Endothelial cell of umbilical vein (primary cell): ENCODE measurements at regions not wholly inside any gene's neighbourhood (a gene's known extent, or its start where the extent isn't known, plus 50 kb on each side); places are given as distances from the start of the nearest gene placed in this dataset.

Experiments
- BruUV-seq: library from RNA; stranded (reverse); fragments of 400-500 nt; replicated peaks from 2 replicates; lab custom pipeline; 2021; lab: Mats Ljungman, UMichigan
- CTCF ChIA-PET: fragments of 300-600, 350-600 bp; sonication (Branson Sonifier 250); formaldehyde crosslinking; loops from one replicate; lab custom pipeline; 2021; ENCODE audit warnings: antibody characterized with exemption, inconsistent platforms; lab: Charles Lee
- POLR2A ChIA-PET: fragments of 300-600, 350-600 bp; sonication (Branson Sonifier 250); formaldehyde crosslinking; loops from one replicate; lab custom pipeline; 2021; ENCODE audit warnings: antibody characterized with exemption, inconsistent platforms; lab: Charles Lee
- DNase-seq: peaks from one replicate; pipeline ENCODE4 v3.0.0-alpha.2; 2011; ENCODE audit warnings: low read depth, low spot score
- FAIRE-seq: peaks from 2 replicates; lab custom pipeline; 2011; peaks lifted over from hg19 to GRCh38; lab: Jason Lieb, UNC
- H2AFZ ChIP-seq: 2 replicates; pipeline ENCODE4 v1.6.0; 2012; ENCODE audit warnings: low read depth, low read length, control low read depth, inconsistent platforms
- H3K27ac ChIP-seq: 2 replicates; pipeline ENCODE4 v1.5.1; 2011; ENCODE audit warnings: low read depth, mild to moderate bottlenecking, control low read depth, low read length, moderate library complexity; ENCODE audit not compliant: insufficient read depth
- H3K27me3 ChIP-seq, 2 experiments: 2 replicates each; pipeline versions ENCODE4 v1.6.0 to v1.6.1; 2011; ENCODE audit warnings: low read length in 2 of 2, mixed read lengths in 1 of 2; ENCODE audit not compliant: control insufficient read depth in 2 of 2, insufficient read depth in 2 of 2
- H3K36me3 ChIP-seq, 2 experiments: 2 replicates in 1 of 2; 3 replicates in 1 of 2; pipeline ENCODE4 v1.5.1; 2011; ENCODE audit warnings: low read length in 2 of 2, mild to moderate bottlenecking in 1 of 2, moderate library complexity in 1 of 2; ENCODE audit not compliant: control insufficient read depth in 2 of 2, insufficient read depth in 2 of 2; ENCODE audit errors: extremely low read depth in 1 of 2
- H3K4me1 ChIP-seq: 3 replicates; pipeline ENCODE4 v1.5.1; 2011; ENCODE audit warnings: mild to moderate bottlenecking, low read length; ENCODE audit not compliant: control insufficient read depth, insufficient read depth; ENCODE audit errors: extremely low read depth
- H3K4me2 ChIP-seq: 2 replicates; pipeline ENCODE4 v1.6.1; 2011; ENCODE audit warnings: low read length, control low read depth, mixed read lengths; ENCODE audit not compliant: insufficient read depth
- H3K4me3 ChIP-seq, 3 experiments: fragments of 200-600 bp in 1 of 3; sonication (generic), shearing (Covaris generic) in 1 of 3; replicated peaks in 1 of 3; 2 replicates each; pipeline ENCODE4 v1.5.1; 2011 to 2016; ENCODE audit warnings: control low read depth in 3 of 3, low read length in 3 of 3, mild to moderate bottlenecking in 2 of 3, inconsistent platforms in 1 of 3, low read depth in 1 of 3, moderate library complexity in 1 of 3; ENCODE audit not compliant: insufficient read depth in 1 of 3
- H3K79me2 ChIP-seq: 2 replicates; pipeline ENCODE4 v1.6.0; 2012; ENCODE audit warnings: low read length, inconsistent platforms; ENCODE audit not compliant: control insufficient read depth, insufficient read depth
- H3K9ac ChIP-seq: replicated peaks from 2 replicates; pipeline ENCODE3; 2011; ENCODE audit warnings: low read length, control low read depth; ENCODE audit not compliant: insufficient read depth; ENCODE audit errors: extremely low read depth
- H3K9me1 ChIP-seq: replicated peaks from 3 replicates; pipeline ENCODE4 v1.6.0; 2011; ENCODE audit warnings: mild to moderate bottlenecking, low read length; ENCODE audit not compliant: control insufficient read depth, insufficient read depth; ENCODE audit errors: extremely low read depth
- H3K9me3 ChIP-seq: replicated peaks from 2 replicates; pipeline ENCODE4 v1.5.1; 2012; ENCODE audit warnings: low read length, inconsistent platforms; ENCODE audit not compliant: control insufficient read depth, insufficient read depth
- H4K20me1 ChIP-seq: replicated peaks from 2 replicates; pipeline ENCODE3; 2011; ENCODE audit warnings: mild to moderate bottlenecking, low read length; ENCODE audit not compliant: control insufficient read depth, insufficient read depth; ENCODE audit errors: extremely low read depth
- EZH2 ChIP-seq: IDR thresholded peaks from 2 replicates; pipeline ENCODE4 v1.6.1; 2012; ENCODE audit warnings: borderline replicate concordance, low read depth, mild to moderate bottlenecking, moderate library complexity, low read length, inconsistent platforms; ENCODE audit not compliant: severe bottlenecking
- FOS ChIP-seq: IDR thresholded peaks from 2 replicates; pipeline ENCODE4 v1.6.1; 2011; ENCODE audit warnings: mild to moderate bottlenecking, low read length, moderate library complexity, borderline replicate concordance; ENCODE audit not compliant: insufficient read depth
- GATA2 ChIP-seq: IDR thresholded peaks from 2 replicates; pipeline ENCODE4 v1.7.0; 2011; ENCODE audit warnings: low read depth, mild to moderate bottlenecking, moderate library complexity, mixed read lengths, low read length; ENCODE audit not compliant: insufficient read length, insufficient read depth
- JUN ChIP-seq: IDR thresholded peaks from 2 replicates; pipeline ENCODE4 v1.6.1; 2011; ENCODE audit warnings: borderline replicate concordance, low read depth; ENCODE audit not compliant: insufficient read length, insufficient read depth
- MYC ChIP-seq: IDR thresholded peaks from one replicate; pipeline ENCODE4 v1.6.1; 2011; ENCODE audit warnings: mild to moderate bottlenecking, low read depth, low read length
- POLR2A ChIP-seq: IDR thresholded peaks from 2 replicates; pipeline ENCODE4 v1.6.1; 2012; ENCODE audit warnings: low read depth, mild to moderate bottlenecking, control low read depth, low read length
- POLR2AphosphoS5 ChIP-seq: IDR thresholded peaks from 2 replicates; pipeline ENCODE4 v1.6.1; 2012; ENCODE audit warnings: low read depth, mild to moderate bottlenecking, control low read depth, low read length, moderate library complexity; ENCODE audit not compliant: insufficient read depth
- dilution Hi-C: fragments of 300-500 bp; cut with MboI; formaldehyde crosslinking; loops from one replicate; pipeline ENCODE4 v1.15.0; 2019; ENCODE audit warnings: low sequenced_read_pairs; ENCODE audit not compliant: extremely low pct_ligation_motif_present
- intact Hi-C: fragments of 100-400 bp; cut with micrococcal nuclease; formaldehyde crosslinking; loops from one replicate; pipeline ENCODE4 v1.10.0; 2022
- TF ChIP-seq, protein P1 (sequence below), 2 donors: IDR thresholded peaks; 1 replicate in 1 of 2; 2 replicates in 1 of 2; pipeline ENCODE4 v1.5.1; 2011; ENCODE audit warnings: low read length in 2 of 2, mild to moderate bottlenecking in 2 of 2, moderate library complexity in 2 of 2, control low read depth in 1 of 2, inconsistent platforms in 1 of 2, low read depth in 1 of 2; ENCODE audit not compliant: insufficient read depth in 1 of 2; ENCODE audit errors: extremely low read depth in 1 of 2
- TF ChIP-seq, protein P2 (sequence below): IDR thresholded peaks from 2 replicates; pipeline ENCODE4 v1.6.1; 2011; ENCODE audit not compliant: insufficient read depth, insufficient read length

DNA sequence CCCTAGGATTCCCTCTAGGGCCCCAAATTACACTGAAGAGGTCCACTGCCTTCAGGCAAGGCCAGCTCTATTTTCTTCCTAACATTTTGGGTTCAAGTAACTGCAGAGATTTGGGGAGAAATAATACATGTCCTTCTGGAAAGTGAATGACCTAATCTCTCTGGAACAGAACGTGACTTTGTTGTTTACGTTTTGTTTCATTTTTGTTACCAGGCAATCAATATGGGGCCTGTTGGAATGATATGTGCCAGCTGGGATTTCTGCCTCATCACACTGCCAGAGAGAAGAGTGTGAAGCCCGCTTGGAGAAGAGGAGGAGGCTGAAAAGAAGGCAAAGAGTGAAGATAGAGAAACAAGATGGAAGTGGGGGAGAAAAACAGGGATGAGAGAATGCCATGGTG, 116.7 kb downstream of the FASLG start:
- H3K4me1 ChIP-seq: no peaks in the 10 kb centered on the region
- no peaks in the 10 kb centered on the region for H3K27me3 ChIP-seq
- H3K4me3 ChIP-seq: no peak overlapping the region
- TF ChIP-seq, protein P1, sequence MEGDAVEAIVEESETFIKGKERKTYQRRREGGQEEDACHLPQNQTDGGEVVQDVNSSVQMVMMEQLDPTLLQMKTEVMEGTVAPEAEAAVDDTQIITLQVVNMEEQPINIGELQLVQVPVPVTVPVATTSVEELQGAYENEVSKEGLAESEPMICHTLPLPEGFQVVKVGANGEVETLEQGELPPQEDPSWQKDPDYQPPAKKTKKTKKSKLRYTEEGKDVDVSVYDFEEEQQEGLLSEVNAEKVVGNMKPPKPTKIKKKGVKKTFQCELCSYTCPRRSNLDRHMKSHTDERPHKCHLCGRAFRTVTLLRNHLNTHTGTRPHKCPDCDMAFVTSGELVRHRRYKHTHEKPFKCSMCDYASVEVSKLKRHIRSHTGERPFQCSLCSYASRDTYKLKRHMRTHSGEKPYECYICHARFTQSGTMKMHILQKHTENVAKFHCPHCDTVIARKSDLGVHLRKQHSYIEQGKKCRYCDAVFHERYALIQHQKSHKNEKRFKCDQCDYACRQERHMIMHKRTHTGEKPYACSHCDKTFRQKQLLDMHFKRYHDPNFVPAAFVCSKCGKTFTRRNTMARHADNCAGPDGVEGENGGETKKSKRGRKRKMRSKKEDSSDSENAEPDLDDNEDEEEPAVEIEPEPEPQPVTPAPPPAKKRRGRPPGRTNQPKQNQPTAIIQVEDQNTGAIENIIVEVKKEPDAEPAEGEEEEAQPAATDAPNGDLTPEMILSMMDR (IDR thresholded peaks at IDR 0.05; ENCODE audit: extremely low read depth in 1 of 2, insufficient read depth in 1 of 2, low read depth in 1 of 2, low read length in 2 of 2): no peak
- TF ChIP-seq GATA2 (no peak), JUN (no peak), MYC (no peak), FOS (no peak), EZH2 (no peak), POLR2AphosphoS5 (no peak), POLR2A (no peak)
- TF ChIP-seq, protein P2, sequence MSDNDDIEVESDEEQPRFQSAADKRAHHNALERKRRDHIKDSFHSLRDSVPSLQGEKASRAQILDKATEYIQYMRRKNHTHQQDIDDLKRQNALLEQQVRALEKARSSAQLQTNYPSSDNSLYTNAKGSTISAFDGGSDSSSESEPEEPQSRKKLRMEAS: no peak
- no peaks in the 10 kb centered on the region for H4K20me1 ChIP-seq
- intact Hi-C loops: no loop called here
- FAIRE-seq (no peak), DNase-seq (no peak)
- H3K27ac ChIP-seq: no peak overlapping the region
- H3K36me3 ChIP-seq: no peaks in the 10 kb centered on the region
- no peak overlapping the region for H2AFZ ChIP-seq
- no TSS peak for BruUV-seq
- H3K79me2 ChIP-seq: no peaks in the 10 kb centered on the region
- H3K9ac ChIP-seq: no peak overlapping the region
- POLR2A ChIA-PET: no interaction called here
- no peak overlapping the region for H3K4me2 ChIP-seq
- H3K9me1 ChIP-seq: no peaks in the 10 kb centered on the region
- CTCF ChIA-PET: interaction anchor here (1.2 to 1.4 kb wide), 2 partner anchors 10 to 31 kb away, joined by 3 to 4 read pairs; no protein-coding TSS in a partner anchor
- no peaks in the 10 kb centered on the region for H3K9me3 ChIP-seq
- dilution Hi-C loops: no loop called here
